ENCODE measurements at regions not wholly inside any gene's neighbourhood (a gene's known extent, or its start where the extent isn't known, plus 50 kb on each side); places are given as distances from the start of the nearest gene placed in this dataset.

DNA sequence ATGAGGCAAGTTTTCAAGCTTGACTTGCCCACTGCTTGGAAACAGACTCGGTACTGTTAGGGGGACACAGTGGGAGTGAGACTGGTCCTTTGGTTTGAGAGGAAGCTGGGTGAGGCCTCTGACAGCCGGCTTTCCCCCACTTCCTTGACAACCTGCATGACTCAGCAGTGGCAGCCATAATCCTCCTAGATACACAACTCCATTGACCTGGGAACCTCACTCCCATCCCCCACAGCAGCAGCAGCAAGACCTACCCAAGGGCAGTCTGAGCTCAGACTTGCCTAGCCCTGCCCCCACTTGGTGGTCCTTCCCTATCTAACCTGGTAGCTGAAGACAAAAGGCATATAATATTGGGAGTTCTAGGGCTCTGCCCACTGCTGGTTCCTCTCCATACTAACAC lies 1043.5 kb upstream of the ALCAM start:
- H3K36me3 ChIP-seq: no peaks in the 10 kb centered on the region
- intact Hi-C loops (cut with DNase I): no loop called here
- peaks cover 0 to 58% (median 6%) of the 10 kb centered on the region in 12 donors for H3K9me3 ChIP-seq
- H3K27me3 ChIP-seq: no peaks in the 10 kb centered on the region
- 46 to 65% (median 58%) methylated on average over 1 to 2 of the region's 2 CpGs for WGBS, 4 donors
- DNase-seq (no peak), ATAC-seq (no peak)
- no peak overlapping the region for H3K4me3 ChIP-seq
- H3K27ac ChIP-seq: no peak overlapping the region
- no peaks in the 10 kb centered on the region for H3K4me1 ChIP-seq
- no peak for TF ChIP-seq POLR2A (IDR thresholded peaks at IDR 0.05)
- TF ChIP-seq, protein P1, sequence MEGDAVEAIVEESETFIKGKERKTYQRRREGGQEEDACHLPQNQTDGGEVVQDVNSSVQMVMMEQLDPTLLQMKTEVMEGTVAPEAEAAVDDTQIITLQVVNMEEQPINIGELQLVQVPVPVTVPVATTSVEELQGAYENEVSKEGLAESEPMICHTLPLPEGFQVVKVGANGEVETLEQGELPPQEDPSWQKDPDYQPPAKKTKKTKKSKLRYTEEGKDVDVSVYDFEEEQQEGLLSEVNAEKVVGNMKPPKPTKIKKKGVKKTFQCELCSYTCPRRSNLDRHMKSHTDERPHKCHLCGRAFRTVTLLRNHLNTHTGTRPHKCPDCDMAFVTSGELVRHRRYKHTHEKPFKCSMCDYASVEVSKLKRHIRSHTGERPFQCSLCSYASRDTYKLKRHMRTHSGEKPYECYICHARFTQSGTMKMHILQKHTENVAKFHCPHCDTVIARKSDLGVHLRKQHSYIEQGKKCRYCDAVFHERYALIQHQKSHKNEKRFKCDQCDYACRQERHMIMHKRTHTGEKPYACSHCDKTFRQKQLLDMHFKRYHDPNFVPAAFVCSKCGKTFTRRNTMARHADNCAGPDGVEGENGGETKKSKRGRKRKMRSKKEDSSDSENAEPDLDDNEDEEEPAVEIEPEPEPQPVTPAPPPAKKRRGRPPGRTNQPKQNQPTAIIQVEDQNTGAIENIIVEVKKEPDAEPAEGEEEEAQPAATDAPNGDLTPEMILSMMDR (IDR thresholded peaks at IDR 0.05): no peak

GRCh38 chr3:104347291-104347690 lies 1019.4 kb upstream of the ALCAM start:
- H3K36me3 ChIP-seq: no peaks in the 10 kb centered on the region
- no peak overlapping the region for H3K4me3 ChIP-seq
- no peak for ATAC-seq
- DNase-seq: no peak
- TF ChIP-seq, protein P1 (IDR thresholded peaks at IDR 0.05): no peak
- TF ChIP-seq POLR2A (IDR thresholded peaks at IDR 0.05): no peak
- no peak overlapping the region for H3K27ac ChIP-seq
- no peaks in the 10 kb centered on the region for H3K27me3 ChIP-seq
- no peaks in the 10 kb centered on the region for H3K9me3 ChIP-seq
- WGBS, 4 donors: 33 to 61% (median 38%) methylated on average over 1 of the region's 1 CpG
- H3K4me1 ChIP-seq: peaks cover 0 to 6% (median 0%) of the 10 kb centered on the region in 12 donors
- intact Hi-C loops (cut with DNase I): no loop called here

DNA sequence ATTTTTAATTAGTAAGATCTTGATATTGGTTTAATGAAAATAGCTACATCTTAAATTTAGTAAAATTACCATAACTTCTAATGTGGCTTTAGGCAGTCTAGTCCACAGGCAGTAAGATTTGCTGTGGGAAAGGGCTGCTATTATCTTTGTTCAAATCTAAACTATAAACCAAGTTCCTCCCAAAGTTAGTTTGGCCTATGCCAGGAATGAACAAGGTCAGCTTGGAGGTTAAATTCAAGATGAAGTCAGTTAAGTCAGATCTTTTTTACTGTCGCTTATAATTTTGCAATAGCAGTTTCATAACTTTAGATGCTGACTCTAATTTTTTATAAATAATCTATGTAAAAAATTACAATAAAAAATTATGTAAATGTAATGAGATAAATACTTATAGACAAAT lies 1016.9 kb upstream of the ALCAM start:
- WGBS, 4 donors: 81 to 88% (median 83%) methylated on average over 1 of the region's 1 CpG
- DNase-seq: no peak
- intact Hi-C loops (cut with DNase I): no loop called here
- no peaks in the 10 kb centered on the region for H3K36me3 ChIP-seq
- TF ChIP-seq, protein P1 (IDR thresholded peaks at IDR 0.05): no peak
- TF ChIP-seq POLR2A (IDR thresholded peaks at IDR 0.05): no peak
- peaks cover 0 to 6% (median 0%) of the 10 kb centered on the region in 12 donors for H3K4me1 ChIP-seq
- peaks cover 0 to 7% (median 0%) of the 10 kb centered on the region in 12 donors for H3K9me3 ChIP-seq
- H3K27ac ChIP-seq: no peak overlapping the region
- H3K4me3 ChIP-seq: no peak overlapping the region
- no peaks in the 10 kb centered on the region for H3K27me3 ChIP-seq
- no peak for ATAC-seq

DNA sequence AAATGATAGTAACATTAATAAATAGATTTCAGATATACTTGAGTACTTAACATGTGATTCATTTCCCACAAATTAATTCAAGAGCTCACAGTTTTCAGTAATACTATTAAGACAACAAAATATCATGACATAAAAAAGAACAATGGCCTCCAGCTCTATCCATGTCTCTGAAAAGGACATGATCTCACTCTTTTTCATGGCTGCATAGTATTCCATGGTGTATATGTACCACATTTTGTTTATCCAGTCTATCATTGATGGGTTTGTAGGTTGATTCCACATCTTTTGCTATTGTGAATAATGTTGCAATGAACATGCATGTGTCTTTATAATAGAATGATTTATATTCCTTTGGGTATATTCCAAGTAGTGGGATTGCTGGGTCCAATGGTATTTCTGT lies 1012.8 kb upstream of the ALCAM start:
- TF ChIP-seq, protein P1 (IDR thresholded peaks at IDR 0.05): no peak
- TF ChIP-seq POLR2A (IDR thresholded peaks at IDR 0.05): no peak
- Histone ChIP-seq H3K4me1 (no peaks in the 10 kb centered on the region), H3K9me3 (peaks cover 0 to 7% (median 0%) of the 10 kb centered on the region in 12 donors), H3K4me3 (no peak overlapping the region), H3K36me3 (no peaks in the 10 kb centered on the region), H3K27ac (no peak overlapping the region), H3K27me3 (no peaks in the 10 kb centered on the region)
- intact Hi-C loops (cut with DNase I): no loop called here
- no peak for ATAC-seq
- no peak for DNase-seq
